H9 (cell line): ENCODE measurements at regions not wholly inside any gene's neighbourhood (a gene's known extent, or its start where the extent isn't known, plus 50 kb on each side); places are given as distances from the start of the nearest gene placed in this dataset.

ENCODE experiments used
- DNase-seq: peaks from one replicate; pipeline ENCODE4 v3.0.0-alpha.2; 2017
- H2AFZ ChIP-seq: one replicate; pipeline ENCODE4 v1.6.1; 2013; ENCODE audit warnings: mild to moderate bottlenecking, low read length, control low read depth, moderate library complexity
- H2AK5ac ChIP-seq: 2 replicates; pipeline ENCODE4 v1.6.1; 2013; ENCODE audit warnings: low read length, control low read depth, mixed read lengths; ENCODE audit not compliant: insufficient read length
- H2BK120ac ChIP-seq: one replicate; pipeline ENCODE4 v1.6.1; 2013; ENCODE audit warnings: low read depth, mild to moderate bottlenecking, low read length, control low read depth, inconsistent platforms; ENCODE audit not compliant: poor library complexity, severe bottlenecking
- H2BK12ac ChIP-seq: 2 replicates; pipeline ENCODE4 v1.6.1; 2013; ENCODE audit warnings: low read length, control low read depth, mixed read lengths, low read depth; ENCODE audit not compliant: insufficient read length
- H2BK15ac ChIP-seq: 2 replicates; pipeline ENCODE4 v1.6.1; 2013; ENCODE audit warnings: low read depth, low read length, control low read depth
- H2BK20ac ChIP-seq: one replicate; pipeline ENCODE4 v1.6.1; 2013; ENCODE audit warnings: low read depth, mild to moderate bottlenecking, low read length, control low read depth, inconsistent platforms; ENCODE audit not compliant: poor library complexity, severe bottlenecking
- H2BK5ac ChIP-seq: 2 replicates; pipeline ENCODE4 v1.6.1; 2013; ENCODE audit warnings: low read length, control low read depth, mixed read lengths; ENCODE audit not compliant: insufficient read length
- H3K14ac ChIP-seq: 2 replicates; pipeline ENCODE4 v1.6.1; 2013; ENCODE audit warnings: low read length, control low read depth; ENCODE audit not compliant: insufficient read depth
- H3K18ac ChIP-seq: 2 replicates; pipeline ENCODE4 v1.6.1; 2013; ENCODE audit warnings: low read depth, mild to moderate bottlenecking, mixed read lengths, low read length, control low read depth; ENCODE audit not compliant: insufficient read length
- H3K23ac ChIP-seq: 2 replicates; pipeline ENCODE4 v1.6.1; 2013; ENCODE audit warnings: low read length, control low read depth, mixed read lengths, low read depth; ENCODE audit not compliant: insufficient read length
- H3K23me2 ChIP-seq: 2 replicates; pipeline ENCODE4 v1.6.1; 2013; ENCODE audit warnings: low read depth, mild to moderate bottlenecking, mixed read lengths, low read length, control low read depth; ENCODE audit not compliant: insufficient read length, poor library complexity, severe bottlenecking
- H3K27ac ChIP-seq: 2 replicates; pipeline ENCODE4 v1.5.1; 2013; ENCODE audit warnings: low read length, control low read depth, mixed read lengths, low read depth; ENCODE audit not compliant: insufficient read length
- H3K27me3 ChIP-seq: 2 replicates; pipeline ENCODE4 v1.6.1; 2013; ENCODE audit warnings: low read length, control low read depth, inconsistent platforms; ENCODE audit not compliant: insufficient read depth
- H3K4ac ChIP-seq: 2 replicates; pipeline ENCODE4 v1.6.1; 2013; ENCODE audit warnings: low read depth, mild to moderate bottlenecking, control low read depth, inconsistent platforms, low read length, moderate library complexity
- H3K4me1 ChIP-seq: 2 replicates; pipeline ENCODE4 v1.6.1; 2013; ENCODE audit warnings: low read length, control low read depth, inconsistent platforms; ENCODE audit not compliant: insufficient read depth
- H3K4me2 ChIP-seq: 2 replicates; pipeline ENCODE4 v1.6.1; 2013; ENCODE audit warnings: low read length, control low read depth, mixed read lengths; ENCODE audit not compliant: insufficient read length, insufficient read depth
- H3K56ac ChIP-seq: 2 replicates; pipeline ENCODE4 v1.6.1; 2013; ENCODE audit warnings: low read depth, mild to moderate bottlenecking, mixed read lengths, low read length, control low read depth; ENCODE audit not compliant: insufficient read length
- H3K79me1 ChIP-seq: 2 replicates; pipeline ENCODE4 v1.6.1; 2013; ENCODE audit warnings: low read depth, mild to moderate bottlenecking, moderate library complexity, low read length, control low read depth, inconsistent platforms; ENCODE audit not compliant: insufficient read depth, poor library complexity, severe bottlenecking
- H3K79me2 ChIP-seq: 2 replicates; pipeline ENCODE4 v1.6.1; 2013; ENCODE audit warnings: low read length, control low read depth, inconsistent platforms; ENCODE audit not compliant: insufficient read depth
- H3K9ac ChIP-seq: 2 replicates; pipeline ENCODE4 v1.6.1; 2013; ENCODE audit warnings: low read length, control low read depth, mixed read lengths; ENCODE audit not compliant: insufficient read length; ENCODE audit errors: extremely low read depth
- H3K9me3 ChIP-seq: one replicate; pipeline ENCODE4 v1.6.1; 2013; ENCODE audit warnings: low read depth, low read length, inconsistent platforms; ENCODE audit not compliant: control insufficient read depth
- H3T11ph ChIP-seq: one replicate; pipeline ENCODE4 v1.6.1; 2013; ENCODE audit warnings: mild to moderate bottlenecking, low read length, control low read depth, inconsistent platforms
- H4K20me1 ChIP-seq: one replicate; pipeline ENCODE4 v1.6.1; 2013; ENCODE audit not compliant: control insufficient read depth, insufficient read length, insufficient read depth
- H4K5ac ChIP-seq: 2 replicates; pipeline ENCODE4 v1.6.1; 2013; ENCODE audit warnings: low read depth, mild to moderate bottlenecking, mixed read lengths, low read length, control low read depth; ENCODE audit not compliant: insufficient read length
- H4K8ac ChIP-seq: replicated peaks from 2 replicates; pipeline ENCODE4 v1.6.1; 2013; ENCODE audit warnings: low read length, control low read depth, mixed read lengths, low read depth; ENCODE audit not compliant: insufficient read length
- H4K91ac ChIP-seq: 2 replicates; pipeline ENCODE4 v1.6.1; 2013; ENCODE audit warnings: low read depth, mild to moderate bottlenecking, moderate library complexity, mixed read lengths, low read length, control low read depth; ENCODE audit not compliant: insufficient read length
- H3K27ac Mint-ChIP-seq, 3 experiments: 2 replicates in 2 of 3; 3 replicates in 1 of 3; pipeline ENCODE4 v1.8.0; 2020 to 2021; ENCODE audit warnings: mixed read lengths in 3 of 3, mild to moderate bottlenecking in 1 of 3, moderate library complexity in 1 of 3
- H3K27me3 Mint-ChIP-seq: 2 replicates; pipeline ENCODE4 v1.8.0; 2021; ENCODE audit warnings: low read depth, mild to moderate bottlenecking, moderate library complexity, mixed read lengths
- H3K36me3 Mint-ChIP-seq, 3 experiments: 2 replicates in 2 of 3; 3 replicates in 1 of 3; pipeline ENCODE4 v1.8.0; 2020 to 2021; ENCODE audit warnings: low read depth in 3 of 3, mixed read lengths in 3 of 3; ENCODE audit not compliant: insufficient read depth in 1 of 3
- H3K4me1 Mint-ChIP-seq, 2 experiments: 2 replicates each; pipeline ENCODE4 v1.8.0; 2020; ENCODE audit warnings: mixed read lengths in 2 of 2
- H3K4me3 Mint-ChIP-seq, 2 experiments: 2 replicates in 1 of 2; 3 replicates in 1 of 2; pipeline ENCODE4 v1.8.0; 2020 to 2021; ENCODE audit warnings: mild to moderate bottlenecking in 2 of 2, mixed read lengths in 2 of 2, moderate library complexity in 1 of 2
- H3K9me3 Mint-ChIP-seq, 2 experiments: 2 replicates in 1 of 2; 3 replicates in 1 of 2; pipeline ENCODE4 v1.8.0; 2020; ENCODE audit warnings: mild to moderate bottlenecking in 2 of 2, mixed read lengths in 2 of 2, moderate library complexity in 1 of 2
- WGBS: extraction: QIAGEN DNeasy Blood & Tissue Kit; methylation state at CpG from one replicate; pipeline ENCODE4 v1.1.7; 2013; ENCODE audit warnings: missing lambda C conversion rate, low lambda C conversion rate, mixed read lengths; ENCODE audit not compliant: insufficient read length; ENCODE audit errors: extremely low coverage; 5-methylcytosine and 5-hydroxymethylcytosine counted together
- TF ChIP-seq, protein P1 (sequence below): fragments of 200-600 bp; sonication (generic); conservative IDR thresholded peaks from 3 replicates; pipeline ENCODE4 v1.8.0; 2021; ENCODE audit warnings: antibody characterized with exemption, mild to moderate bottlenecking

DNA sequence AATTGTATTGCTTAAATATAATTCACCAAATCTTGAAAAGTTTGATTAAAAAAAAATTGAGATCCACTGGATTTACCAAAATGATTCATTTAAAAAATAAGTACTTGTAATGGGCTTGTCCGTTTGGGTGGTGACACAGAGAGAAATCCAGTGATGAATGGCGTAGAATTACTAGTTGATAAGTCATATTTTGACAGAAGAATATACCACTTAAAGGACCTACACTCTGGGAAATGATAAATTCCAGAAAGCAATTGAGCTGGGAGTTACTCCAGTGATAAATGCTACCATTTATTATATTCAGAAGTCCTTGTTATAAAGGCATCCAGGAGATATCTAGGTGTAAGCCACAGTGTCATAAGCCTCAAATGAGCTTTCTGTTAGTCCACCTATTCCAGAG is 141.8 kb upstream of the CFAP20DC start:
- WGBS, result no CpG with 5 or more reads among the region's 2 CpGs
- Histone ChIP-seq H3K79me1 (no peaks in the 10 kb centered on the region), H3K27ac (no peak overlapping the region)

More for the DNA sequence above, 141.8 kb upstream of the CFAP20DC start:
- Histone ChIP-seq H3T11ph (no peak overlapping the region), H4K8ac (no peak overlapping the region), H3K14ac (no peak overlapping the region), H4K5ac (no peak overlapping the region), H3K56ac (no peak overlapping the region), H4K91ac (no peak overlapping the region), H2AFZ (no peak overlapping the region), H3K4ac (no peak overlapping the region), H2BK20ac (no peak overlapping the region), H2BK120ac (no peak overlapping the region), H3K4me1 (no peaks in the 10 kb centered on the region), H2BK12ac (no peak overlapping the region), H2BK5ac (no peak overlapping the region), H3K9me3 (no peaks in the 10 kb centered on the region), H4K20me1 (no peaks in the 10 kb centered on the region), H3K18ac (no peak overlapping the region), H2AK5ac (no peak overlapping the region), H3K4me2 (no peak overlapping the region), H2BK15ac (no peak overlapping the region), H3K9ac (no peak overlapping the region), H3K79me2 (no peaks in the 10 kb centered on the region), H3K27me3 (no peaks in the 10 kb centered on the region), H3K23ac (no peak overlapping the region), H3K23me2 (no peaks in the 10 kb centered on the region)
- peaks cover 0 to 4% (median 0%) of the 10 kb centered on the region in 3 experiments; a peak in 1 of 7 replicates for H3K36me3 Mint-ChIP-seq
- H3K27me3 Mint-ChIP-seq, result no peaks in the 10 kb centered on the region
- peaks cover 0 to 3% of the 10 kb centered on the region in 2 experiments; a peak in 1 of 5 replicates for H3K9me3 Mint-ChIP-seq
- H3K4me3 Mint-ChIP-seq, result no peak overlapping the region
- no peak overlapping the region for H3K27ac Mint-ChIP-seq
- no peak for DNase-seq
- TF ChIP-seq, protein P1, sequence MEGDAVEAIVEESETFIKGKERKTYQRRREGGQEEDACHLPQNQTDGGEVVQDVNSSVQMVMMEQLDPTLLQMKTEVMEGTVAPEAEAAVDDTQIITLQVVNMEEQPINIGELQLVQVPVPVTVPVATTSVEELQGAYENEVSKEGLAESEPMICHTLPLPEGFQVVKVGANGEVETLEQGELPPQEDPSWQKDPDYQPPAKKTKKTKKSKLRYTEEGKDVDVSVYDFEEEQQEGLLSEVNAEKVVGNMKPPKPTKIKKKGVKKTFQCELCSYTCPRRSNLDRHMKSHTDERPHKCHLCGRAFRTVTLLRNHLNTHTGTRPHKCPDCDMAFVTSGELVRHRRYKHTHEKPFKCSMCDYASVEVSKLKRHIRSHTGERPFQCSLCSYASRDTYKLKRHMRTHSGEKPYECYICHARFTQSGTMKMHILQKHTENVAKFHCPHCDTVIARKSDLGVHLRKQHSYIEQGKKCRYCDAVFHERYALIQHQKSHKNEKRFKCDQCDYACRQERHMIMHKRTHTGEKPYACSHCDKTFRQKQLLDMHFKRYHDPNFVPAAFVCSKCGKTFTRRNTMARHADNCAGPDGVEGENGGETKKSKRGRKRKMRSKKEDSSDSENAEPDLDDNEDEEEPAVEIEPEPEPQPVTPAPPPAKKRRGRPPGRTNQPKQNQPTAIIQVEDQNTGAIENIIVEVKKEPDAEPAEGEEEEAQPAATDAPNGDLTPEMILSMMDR, result no peak
- peaks cover 15 to 17% of the 10 kb centered on the region in 2 experiments for H3K4me1 Mint-ChIP-seq
